SK-N-SH treated with all-trans-retinoic acid at 6 μM for 48 hours (cell line): ENCODE measurements at regions not wholly inside any gene's neighbourhood (a gene's known extent, or its start where the extent isn't known, plus 50 kb on each side); places are given as distances from the start of the nearest gene placed in this dataset.
"Not testable (repeated sequence)": the region's sequence is repeated elsewhere in the genome, so short reads cannot be mapped to it uniquely, and the experiment has no call there.

Experiments
- ARNTL ChIP-seq: fragments of 450-650 bp; formaldehyde crosslinking; IDR thresholded peaks from 2 replicates; pipeline ENCODE4 v1.5.0; 2020; ENCODE audit warnings: low read depth, mild to moderate bottlenecking, moderate library complexity, borderline replicate concordance
- CSDC2 ChIP-seq: fragments of 250-450 bp; sonication (Bioruptor Pico); IDR thresholded peaks from 2 replicates; pipeline ENCODE4 v1.5.0; 2020; ENCODE audit warnings: mild to moderate bottlenecking, moderate library complexity
- ESRRG ChIP-seq: fragments of 250-450 bp; sonication (Bioruptor Pico); IDR thresholded peaks from 2 replicates; pipeline ENCODE4 v1.6.1; 2021; ENCODE audit warnings: mild to moderate bottlenecking
- PATZ1 ChIP-seq: fragments of 250-450 bp; sonication (Bioruptor Pico); IDR thresholded peaks from 2 replicates; pipeline ENCODE4 v1.8.0; 2020; ENCODE audit warnings: mild to moderate bottlenecking, moderate library complexity, borderline replicate concordance
- RARB ChIP-seq: fragments of 250-450 bp; sonication (Bioruptor Pico); IDR thresholded peaks from 2 replicates; pipeline ENCODE4 v1.8.0; 2021; ENCODE audit warnings: mild to moderate bottlenecking, moderate library complexity
- TF ChIP-seq, protein P1 (sequence below): fragments of 250-450 bp; sonication (Bioruptor Pico); IDR thresholded peaks from 2 replicates; pipeline ENCODE4 v1.5.1; 2021; ENCODE audit warnings: mild to moderate bottlenecking, moderate library complexity

DNA sequence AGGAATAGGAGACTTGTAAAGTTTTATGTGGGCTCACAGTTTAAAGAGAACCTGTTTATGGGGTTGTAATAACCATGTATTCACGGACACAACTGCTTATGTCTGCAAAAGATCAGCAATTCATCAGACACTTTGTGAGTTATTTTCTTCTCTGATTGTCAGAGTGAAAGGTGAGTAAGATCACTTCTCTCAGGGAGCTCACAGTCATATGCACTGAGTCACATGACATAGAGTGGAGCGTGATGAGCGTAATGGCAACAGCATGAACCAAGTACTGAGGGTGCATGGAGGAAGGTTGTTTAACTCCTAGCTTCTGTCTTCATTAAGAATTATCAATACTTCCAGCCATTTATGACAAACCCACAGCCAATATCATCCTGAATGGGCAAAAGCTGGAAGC is 128.8 kb downstream of the OR4M2 start:
- not testable (repeated sequence) for TF ChIP-seq ARNTL; RARB; PATZ1 (CRISPR knock-in tag); CSDC2; ESRRG
- TF ChIP-seq, protein P1, sequence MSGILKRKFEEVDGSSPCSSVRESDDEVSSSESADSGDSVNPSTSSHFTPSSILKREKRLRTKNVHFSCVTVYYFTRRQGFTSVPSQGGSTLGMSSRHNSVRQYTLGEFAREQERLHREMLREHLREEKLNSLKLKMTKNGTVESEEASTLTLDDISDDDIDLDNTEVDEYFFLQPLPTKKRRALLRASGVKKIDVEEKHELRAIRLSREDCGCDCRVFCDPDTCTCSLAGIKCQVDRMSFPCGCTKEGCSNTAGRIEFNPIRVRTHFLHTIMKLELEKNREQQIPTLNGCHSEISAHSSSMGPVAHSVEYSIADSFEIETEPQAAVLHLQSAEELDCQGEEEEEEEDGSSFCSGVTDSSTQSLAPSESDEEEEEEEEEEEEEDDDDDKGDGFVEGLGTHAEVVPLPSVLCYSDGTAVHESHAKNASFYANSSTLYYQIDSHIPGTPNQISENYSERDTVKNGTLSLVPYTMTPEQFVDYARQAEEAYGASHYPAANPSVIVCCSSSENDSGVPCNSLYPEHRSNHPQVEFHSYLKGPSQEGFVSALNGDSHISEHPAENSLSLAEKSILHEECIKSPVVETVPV: not testable (repeated sequence)
